Liver (tissue), 8 donors: ENCODE measurements at regions not wholly inside any gene's neighbourhood (a gene's known extent, or its start where the extent isn't known, plus 50 kb on each side); places are given as distances from the start of the nearest gene placed in this dataset.

ENCODE experiments used
- DNase-seq: peaks from one replicate; pipeline ENCODE4 v3.0.0-alpha.2; 2017; ENCODE audit warnings: low spot score
- H3K27ac ChIP-seq, 2 donors: one replicate each; pipeline ENCODE4 v1.7.0; 2013; ENCODE audit warnings: inconsistent platforms in 2 of 2, low read length in 2 of 2, control low read depth in 1 of 2, low read depth in 1 of 2, mild to moderate bottlenecking in 1 of 2
- H3K27me3 ChIP-seq, 4 donors: one replicate each; pipeline versions ENCODE4 v1.6.1 to v1.7.0; 2013; ENCODE audit warnings: low read length in 3 of 4, inconsistent platforms in 1 of 4, mild to moderate bottlenecking in 1 of 4, moderate library complexity in 1 of 4; ENCODE audit not compliant: control insufficient read depth in 4 of 4, insufficient read depth in 4 of 4
- H3K36me3 ChIP-seq, 4 donors: one replicate each; pipeline versions ENCODE4 v1.6.1 to v1.7.0; 2013; ENCODE audit warnings: low read length in 3 of 4, mild to moderate bottlenecking in 3 of 4, low read depth in 1 of 4, moderate library complexity in 1 of 4; ENCODE audit not compliant: control insufficient read depth in 4 of 4, insufficient read depth in 3 of 4
- H3K4me1 ChIP-seq, 4 donors: one replicate each; pipeline versions ENCODE4 v1.6.1 to v1.7.0; 2013; ENCODE audit warnings: low read length in 3 of 4, mild to moderate bottlenecking in 3 of 4, moderate library complexity in 1 of 4; ENCODE audit not compliant: control insufficient read depth in 4 of 4, insufficient read depth in 4 of 4
- H3K4me3 ChIP-seq, 3 donors: one replicate each; pipeline versions ENCODE4 v1.6.1 to v1.7.0; 2013; ENCODE audit warnings: low read length in 3 of 3, control low read depth in 1 of 3, low read depth in 1 of 3, mild to moderate bottlenecking in 1 of 3
- H3K9ac ChIP-seq, 2 donors: one replicate each; pipeline ENCODE4 v1.7.0; 2013; ENCODE audit warnings: low read length in 2 of 2, mild to moderate bottlenecking in 2 of 2, moderate library complexity in 2 of 2, control low read depth in 1 of 2, low read depth in 1 of 2
- H3K9me3 ChIP-seq, 4 donors: one replicate each; pipeline versions ENCODE4 v1.6.1 to v1.7.0; 2013; ENCODE audit warnings: low read length in 3 of 4; ENCODE audit not compliant: control insufficient read depth in 4 of 4
- ATF3 ChIP-seq: IDR thresholded peaks from 2 replicates; pipeline ENCODE4 v1.6.1; 2016; ENCODE audit warnings: antibody characterized with exemption
- CTCF ChIP-seq: fragments of 150-350 bp; IDR thresholded peaks from 2 replicates; pipeline ENCODE4 v1.5.1; 2017; ENCODE audit warnings: improper control_type of control experiment, low read depth, low read length; ENCODE audit not compliant: missing input control
- EGR1 ChIP-seq, 2 donors: IDR thresholded peaks; 2 replicates each; pipeline ENCODE4 v1.6.1; 2016 to 2018; ENCODE audit warnings: antibody characterized with exemption in 2 of 2, low read depth in 2 of 2
- FOXA1 ChIP-seq: IDR thresholded peaks from 2 replicates; pipeline ENCODE4 v1.6.1; 2016; ENCODE audit warnings: antibody characterized with exemption
- FOXA2 ChIP-seq: IDR thresholded peaks from 2 replicates; pipeline ENCODE4 v1.6.1; 2016; ENCODE audit warnings: antibody characterized with exemption
- GABPA ChIP-seq, 2 donors: IDR thresholded peaks in 1 of 2; conservative IDR thresholded peaks in 1 of 2; 2 replicates each; pipeline ENCODE4 v1.6.1; 2016; ENCODE audit warnings: antibody characterized with exemption in 2 of 2, mild to moderate bottlenecking in 1 of 2, moderate library complexity in 1 of 2
- HNF4G ChIP-seq: IDR thresholded peaks from 2 replicates; pipeline ENCODE4 v1.6.1; 2016; ENCODE audit warnings: antibody characterized with exemption
- JUND ChIP-seq, 2 donors: IDR thresholded peaks; 2 replicates each; pipeline ENCODE4 v1.6.1; 2016; ENCODE audit warnings: antibody characterized with exemption in 2 of 2
- MAX ChIP-seq: IDR thresholded peaks from 2 replicates; pipeline ENCODE4 v1.6.1; 2016; ENCODE audit warnings: antibody characterized with exemption
- NR2F2 ChIP-seq: IDR thresholded peaks from 2 replicates; pipeline ENCODE4 v1.6.1; 2016; ENCODE audit warnings: antibody characterized with exemption
- RAD21 ChIP-seq, 2 donors: IDR thresholded peaks; 2 replicates each; pipeline ENCODE4 v1.6.1; 2016; ENCODE audit warnings: antibody characterized with exemption in 2 of 2, mild to moderate bottlenecking in 2 of 2
- RXRA ChIP-seq, 2 donors: IDR thresholded peaks; 2 replicates each; pipeline ENCODE4 v1.6.1; 2017 to 2018; ENCODE audit warnings: antibody characterized with exemption in 2 of 2, mild to moderate bottlenecking in 1 of 2
- SP1 ChIP-seq: IDR thresholded peaks from 2 replicates; pipeline ENCODE4 v1.6.1; 2018; ENCODE audit warnings: antibody characterized with exemption, mild to moderate bottlenecking
- TAF1 ChIP-seq: conservative IDR thresholded peaks from 2 replicates; pipeline ENCODE4 v1.6.1; 2016; ENCODE audit warnings: antibody characterized with exemption, mild to moderate bottlenecking
- YY1 ChIP-seq: IDR thresholded peaks from 2 replicates; pipeline ENCODE4 v1.6.1; 2016; ENCODE audit warnings: antibody characterized with exemption, mild to moderate bottlenecking
- WGBS: extraction: QIAGEN DNeasy Blood & Tissue Kit; methylation state at CpG from one replicate; pipeline ENCODE4 v1.1.7; 2013; 5-methylcytosine and 5-hydroxymethylcytosine counted together
- TF ChIP-seq, protein P1 (sequence below): IDR thresholded peaks from 2 replicates; pipeline ENCODE4 v1.6.1; 2016; ENCODE audit warnings: antibody characterized with exemption, mild to moderate bottlenecking
- donor health status: healthy.
- donor health status: healthy.
- donor health status: healthy.
- donor health status: healthy.
- donor health status: healthy.

DNA sequence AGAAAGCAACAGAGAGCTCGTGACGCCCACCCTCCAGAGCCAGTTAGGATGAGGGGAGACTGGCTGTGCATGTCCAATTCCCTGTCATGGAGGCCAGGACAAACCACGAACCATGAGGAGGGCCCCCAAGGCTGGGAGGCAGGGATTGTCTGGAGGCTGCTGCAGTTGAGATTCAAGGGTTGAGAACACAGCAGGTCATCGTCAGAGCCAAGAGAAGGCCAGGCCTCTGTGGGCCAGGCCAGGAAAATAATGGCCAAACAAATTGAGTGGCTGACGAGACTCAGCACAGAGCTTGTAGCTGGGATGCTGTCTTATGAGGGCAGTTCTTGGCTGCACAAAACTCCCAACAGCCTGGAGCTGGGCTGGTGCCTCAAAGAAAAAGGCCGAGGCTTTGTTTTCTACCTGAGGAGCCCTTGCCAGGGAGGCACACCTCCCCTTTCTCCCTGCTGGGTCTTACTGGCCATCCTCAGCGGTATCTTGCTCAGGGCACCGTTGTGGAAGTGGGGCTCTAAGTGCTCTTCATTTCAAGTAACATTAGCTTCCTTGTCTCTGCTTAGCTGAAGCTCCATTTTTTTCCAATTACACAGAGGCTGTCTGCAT is 665.9 kb downstream of the BCL11B start (continued):
- TF ChIP-seq, protein P1, sequence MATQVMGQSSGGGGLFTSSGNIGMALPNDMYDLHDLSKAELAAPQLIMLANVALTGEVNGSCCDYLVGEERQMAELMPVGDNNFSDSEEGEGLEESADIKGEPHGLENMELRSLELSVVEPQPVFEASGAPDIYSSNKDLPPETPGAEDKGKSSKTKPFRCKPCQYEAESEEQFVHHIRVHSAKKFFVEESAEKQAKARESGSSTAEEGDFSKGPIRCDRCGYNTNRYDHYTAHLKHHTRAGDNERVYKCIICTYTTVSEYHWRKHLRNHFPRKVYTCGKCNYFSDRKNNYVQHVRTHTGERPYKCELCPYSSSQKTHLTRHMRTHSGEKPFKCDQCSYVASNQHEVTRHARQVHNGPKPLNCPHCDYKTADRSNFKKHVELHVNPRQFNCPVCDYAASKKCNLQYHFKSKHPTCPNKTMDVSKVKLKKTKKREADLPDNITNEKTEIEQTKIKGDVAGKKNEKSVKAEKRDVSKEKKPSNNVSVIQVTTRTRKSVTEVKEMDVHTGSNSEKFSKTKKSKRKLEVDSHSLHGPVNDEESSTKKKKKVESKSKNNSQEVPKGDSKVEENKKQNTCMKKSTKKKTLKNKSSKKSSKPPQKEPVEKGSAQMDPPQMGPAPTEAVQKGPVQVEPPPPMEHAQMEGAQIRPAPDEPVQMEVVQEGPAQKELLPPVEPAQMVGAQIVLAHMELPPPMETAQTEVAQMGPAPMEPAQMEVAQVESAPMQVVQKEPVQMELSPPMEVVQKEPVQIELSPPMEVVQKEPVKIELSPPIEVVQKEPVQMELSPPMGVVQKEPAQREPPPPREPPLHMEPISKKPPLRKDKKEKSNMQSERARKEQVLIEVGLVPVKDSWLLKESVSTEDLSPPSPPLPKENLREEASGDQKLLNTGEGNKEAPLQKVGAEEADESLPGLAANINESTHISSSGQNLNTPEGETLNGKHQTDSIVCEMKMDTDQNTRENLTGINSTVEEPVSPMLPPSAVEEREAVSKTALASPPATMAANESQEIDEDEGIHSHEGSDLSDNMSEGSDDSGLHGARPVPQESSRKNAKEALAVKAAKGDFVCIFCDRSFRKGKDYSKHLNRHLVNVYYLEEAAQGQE = no peak

DNA sequence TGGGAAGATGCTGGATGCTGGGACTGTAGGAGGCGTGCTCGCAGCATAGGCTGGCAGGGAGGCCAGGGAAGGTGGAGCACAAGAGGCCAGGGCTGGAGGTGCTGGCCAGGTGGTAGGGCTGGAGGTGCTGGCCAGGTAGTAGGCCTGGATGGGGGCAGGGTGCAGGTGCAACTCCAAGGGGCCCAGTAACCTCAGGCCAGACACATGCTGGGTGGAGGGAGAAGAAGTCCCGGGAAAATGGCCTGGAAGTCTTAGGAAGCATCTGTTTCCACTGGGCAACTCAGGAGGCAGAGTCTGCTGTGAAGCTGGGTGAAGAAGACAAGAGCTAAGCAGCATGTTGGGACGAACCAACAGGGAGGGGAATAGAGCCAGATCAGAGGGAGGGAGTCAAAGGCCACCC is 665.2 kb downstream of the BCL11B start:
- no peak overlapping the region for H3K27ac ChIP-seq
- peaks cover 0 to 4% (median 0%) of the 10 kb centered on the region in 4 donors for H3K27me3 ChIP-seq
- no peaks in the 10 kb centered on the region for H3K9me3 ChIP-seq
- H3K4me3 ChIP-seq = no peak overlapping the region
- H3K4me1 ChIP-seq = no peaks in the 10 kb centered on the region
- no peaks in the 10 kb centered on the region for H3K36me3 ChIP-seq
- DNase-seq = no peak
- H3K9ac ChIP-seq = no peak overlapping the region
- no peak for TF ChIP-seq NR2F2
- no peak for TF ChIP-seq FOXA2
- no peak for TF ChIP-seq EGR1 (IDR thresholded peaks at IDR 0.05; ENCODE audit: low read depth in 2 of 2)
- no peak for TF ChIP-seq SP1
- TF ChIP-seq, protein P1 = no peak
- 71% methylated on average over 4 of the region's 4 CpGs for WGBS

GRCh38 chr14:98607341-98607910 is 664.6 kb downstream of the BCL11B start:
- WGBS = 61% methylated on average over 4 of the region's 4 CpGs
- Histone ChIP-seq H3K36me3 (no peaks in the 10 kb centered on the region), H3K27me3 (peaks cover 0 to 3% (median under 1%) of the 10 kb centered on the region in 4 donors), H3K9ac (no peak overlapping the region), H3K4me3 (no peak overlapping the region), H3K9me3 (no peaks in the 10 kb centered on the region), H3K4me1 (no peaks in the 10 kb centered on the region), H3K27ac (no peak overlapping the region)
- DNase-seq = no peak
- no peak for TF ChIP-seq HNF4G
- TF ChIP-seq, protein P1 = no peak
- TF ChIP-seq JUND (IDR thresholded peaks at IDR 0.05) = no peak
- no peak for TF ChIP-seq CTCF
- TF ChIP-seq EGR1 (IDR thresholded peaks at IDR 0.05; ENCODE audit: low read depth in 2 of 2) = no peak
- TF ChIP-seq FOXA1 = no peak
- TF ChIP-seq ATF3 = no peak
- TF ChIP-seq RXRA (IDR thresholded peaks at IDR 0.05) = no peak
- TF ChIP-seq GABPA (IDR thresholded peaks at IDR 0.05 in 1 of 2, conservative IDR thresholded peaks at IDR 0.05 in 1 of 2) = no peak
- TF ChIP-seq FOXA2 = no peak
- no peak for TF ChIP-seq TAF1
- TF ChIP-seq RAD21 (IDR thresholded peaks at IDR 0.05) = no peak
- TF ChIP-seq YY1 = no peak
- no peak for TF ChIP-seq MAX
- TF ChIP-seq NR2F2 = no peak
